Fibroblast of peridontal ligament (primary cell): ENCODE measurements at regions not wholly inside any gene's neighbourhood (a gene's known extent, or its start where the extent isn't known, plus 50 kb on each side); places are given as distances from the start of the nearest gene placed in this dataset.

Experiments used
- DNase-seq: peaks from one replicate; pipeline ENCODE4 v3.0.0-alpha.2; 2010; ENCODE audit errors: extremely low read depth

DNA sequence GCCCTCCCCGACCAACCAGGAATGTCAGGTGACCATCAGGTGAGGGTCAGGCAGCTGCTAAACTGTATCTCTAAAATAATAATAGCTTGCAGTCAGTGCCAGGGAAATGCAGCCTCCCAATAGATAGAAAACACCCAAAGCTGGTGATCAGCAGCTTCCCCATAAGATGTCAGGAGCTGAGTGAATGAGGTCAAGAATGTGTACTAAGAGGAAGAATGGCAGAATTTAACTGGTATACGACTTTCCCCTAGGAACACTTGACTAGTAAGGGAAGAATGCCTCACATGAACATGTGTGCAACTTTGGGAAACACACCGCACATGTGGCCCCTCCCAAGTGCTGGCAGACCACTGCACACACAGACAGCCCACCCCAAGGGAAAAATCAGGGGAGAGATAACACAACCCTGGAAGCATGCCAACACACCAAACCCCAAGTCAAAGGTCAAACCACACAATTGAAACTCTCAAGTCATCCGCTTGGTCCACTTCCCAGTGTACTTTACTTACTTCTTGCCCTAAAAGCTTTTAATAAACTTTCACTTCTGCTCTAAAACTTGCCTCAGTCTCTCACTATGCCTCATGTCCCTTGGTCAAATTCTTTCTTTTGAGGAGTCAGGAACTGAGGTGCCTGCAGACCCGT is 806.5 kb downstream of the OTOL1 start:
- peak; percentile 38 for DNase-seq

DNA sequence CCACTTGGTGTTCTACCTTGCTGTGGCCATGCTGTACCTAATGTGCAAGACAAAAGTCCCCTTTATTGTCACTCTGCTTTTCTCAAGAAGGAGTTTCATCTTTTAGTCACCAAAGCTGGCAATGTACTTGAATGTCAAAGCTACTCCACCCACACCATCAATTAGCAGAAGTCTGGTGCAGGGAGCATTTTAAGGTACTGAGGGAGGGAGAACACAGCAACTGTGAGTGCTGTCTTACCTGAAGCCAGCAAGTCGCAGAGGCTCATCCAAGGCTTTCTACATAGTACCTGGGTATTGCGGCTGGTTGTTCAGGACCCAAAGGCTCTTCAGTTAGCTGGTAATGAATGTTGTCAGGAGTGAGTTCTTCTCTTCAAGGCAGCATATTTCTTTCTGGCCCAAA is 820.4 kb downstream of the OTOL1 start:
- DNase-seq: no peak

DNA sequence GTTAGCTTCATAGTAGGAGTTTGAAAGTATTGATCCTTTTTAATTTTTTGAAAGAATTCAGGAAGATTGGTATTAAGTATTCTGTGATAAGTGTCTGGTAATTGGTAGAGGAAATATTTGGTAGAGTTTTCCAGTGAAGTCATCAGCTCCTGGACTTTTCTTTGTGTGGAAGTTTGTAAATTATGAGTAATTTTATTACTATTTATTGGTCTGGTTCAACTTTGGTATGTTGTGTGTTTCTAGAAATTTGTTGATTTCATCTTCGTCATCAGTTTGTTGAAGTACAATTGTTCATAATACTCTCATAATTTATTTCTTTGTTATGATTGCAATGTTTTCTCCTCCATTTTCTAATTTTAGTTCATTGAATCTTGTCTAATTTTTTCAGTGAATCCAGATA is 832.0 kb downstream of the OTOL1 start:
- DNase-seq: no peak

DNA sequence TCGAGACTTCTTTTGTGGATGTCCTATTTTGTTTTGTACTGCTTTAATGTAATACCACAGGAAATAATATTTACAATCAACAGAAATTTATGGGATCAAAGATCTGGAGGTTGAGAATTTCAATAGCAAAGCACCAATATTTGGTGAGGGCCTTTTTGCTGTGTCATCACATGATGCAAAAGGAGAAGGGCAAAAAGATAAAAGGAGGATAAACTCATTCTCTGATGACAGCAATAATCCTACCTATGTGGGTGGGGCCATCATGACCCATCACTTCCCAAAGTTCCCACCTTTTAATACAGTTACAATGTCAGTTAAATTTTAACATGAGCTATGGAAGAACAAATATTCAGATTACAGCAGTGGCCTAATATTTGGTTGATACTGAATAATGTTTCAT is 832.9 kb downstream of the OTOL1 start:
- DNase-seq: no peak

- peak; percentile 7 for DNase-seq
Measured at GRCh38 chr3:162332344-162332743, 835.7 kb downstream of the OTOL1 start.

DNA sequence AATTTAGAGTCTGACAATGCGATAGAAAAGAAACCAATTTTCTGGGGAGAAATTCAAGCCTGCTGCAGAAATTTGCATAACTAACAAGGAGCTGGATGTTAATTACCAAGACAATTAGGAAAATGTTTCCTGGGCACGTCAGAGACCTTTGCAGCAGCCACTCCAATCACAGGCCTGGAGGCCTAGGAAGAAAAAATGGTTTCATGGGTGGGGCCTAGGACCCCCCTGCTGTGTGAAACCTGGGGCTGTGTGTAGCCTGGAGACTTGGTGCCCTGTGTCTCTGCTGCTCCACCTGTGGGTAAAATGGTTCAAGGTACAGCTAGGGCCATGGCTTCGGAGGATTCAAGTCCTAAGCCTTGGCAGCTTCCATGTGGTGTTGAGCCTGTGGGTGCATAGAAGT is 837.9 kb downstream of the OTOL1 start:
- no peak for DNase-seq

DNA sequence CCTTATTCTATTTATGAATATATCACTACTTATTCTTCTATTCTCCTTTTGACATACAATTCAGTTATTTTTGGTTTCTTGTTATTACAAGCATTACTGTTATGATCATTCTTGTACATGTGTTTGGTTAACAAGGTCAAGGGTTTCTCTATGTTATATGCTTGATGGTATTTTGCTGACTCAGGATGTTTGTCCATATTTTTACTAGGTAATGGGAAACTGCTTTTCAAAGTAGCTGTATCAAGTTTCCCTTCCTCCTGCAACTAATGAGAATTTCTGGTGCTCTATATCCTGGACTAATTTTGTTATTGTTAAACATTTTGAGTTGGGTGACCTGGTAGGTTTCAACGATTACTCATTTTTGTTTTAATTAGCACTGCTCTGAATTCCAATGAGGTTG is 841.0 kb downstream of the OTOL1 start:
- peak; percentile 14 for DNase-seq

- no peak for DNase-seq
Measured at GRCh38 chr3:162338514-162338913, 841.9 kb downstream of the OTOL1 start.

DNA sequence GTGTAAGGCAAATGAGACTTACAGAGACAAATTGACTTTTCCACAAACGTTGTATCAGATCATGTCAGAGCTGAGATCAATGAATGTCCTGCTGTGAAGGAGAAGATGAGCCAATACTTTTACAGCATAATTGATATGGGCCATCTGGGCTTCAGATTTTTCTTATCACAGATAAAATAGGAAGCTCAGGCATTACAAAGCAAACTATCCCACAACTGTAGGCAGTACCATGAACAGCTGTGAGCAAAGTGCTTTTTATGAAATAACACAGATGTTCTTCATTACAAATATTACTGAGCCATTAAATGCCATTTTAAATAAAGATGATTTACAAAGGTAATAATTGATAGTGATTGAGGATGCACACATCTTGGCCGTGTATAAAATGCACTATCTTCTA is 852.3 kb downstream of the OTOL1 start:
- DNase-seq: no peak

DNA sequence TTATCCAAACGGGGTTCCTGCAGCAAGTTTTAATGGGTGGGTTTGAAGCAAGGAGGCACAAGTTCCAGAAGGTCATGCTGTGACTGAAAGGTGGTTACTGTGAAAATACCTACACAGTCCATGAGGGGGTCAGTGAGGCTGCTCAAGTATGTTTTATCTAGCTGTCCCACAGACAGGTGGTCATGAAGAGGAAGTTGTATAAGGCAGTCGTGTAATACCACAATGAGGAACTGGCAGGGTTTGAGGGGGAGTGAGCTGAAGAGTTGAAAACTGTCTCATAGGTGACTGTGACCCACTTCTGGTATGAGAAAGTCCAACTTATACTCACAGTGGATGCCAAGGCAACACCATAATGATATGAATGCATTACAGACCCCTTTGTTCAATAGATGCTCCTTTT is 856.8 kb downstream of the OTOL1 start:
- no peak for DNase-seq

- DNase-seq: no peak
Measured at GRCh38 chr3:162354356-162354755, 857.7 kb downstream of the OTOL1 start.

GRCh38 chr3:162365066-162365719 is 868.6 kb downstream of the OTOL1 start:
- DNase-seq: no peak

DNA sequence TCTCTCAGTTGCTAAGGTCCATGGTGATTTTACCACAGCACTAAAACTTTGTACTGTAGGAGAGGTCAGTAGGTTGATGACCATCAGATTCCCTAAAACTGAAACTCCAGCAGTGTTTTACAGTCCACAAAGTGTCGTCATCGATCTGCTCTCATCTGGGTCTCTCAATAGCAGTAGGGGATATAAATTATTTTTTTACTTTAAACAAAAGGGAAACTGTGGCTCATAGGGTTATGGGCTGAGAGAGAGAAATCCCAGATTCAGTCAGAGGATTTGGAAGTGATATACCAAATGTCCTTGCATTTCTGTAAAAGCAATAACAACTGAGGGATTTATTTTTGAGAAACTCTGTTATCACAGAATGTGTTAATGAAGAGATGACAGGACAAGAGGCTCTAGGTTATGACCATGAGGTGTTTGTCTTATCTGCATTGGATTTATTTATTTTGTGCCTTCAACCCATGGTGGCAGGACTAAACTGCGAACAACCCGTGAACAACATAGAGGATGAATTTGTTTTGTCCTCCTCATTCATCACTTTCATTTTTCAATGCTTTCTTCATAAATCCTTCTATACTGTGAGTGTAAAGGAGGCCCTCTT is 869.7 kb downstream of the OTOL1 start:
- no peak for DNase-seq

DNA sequence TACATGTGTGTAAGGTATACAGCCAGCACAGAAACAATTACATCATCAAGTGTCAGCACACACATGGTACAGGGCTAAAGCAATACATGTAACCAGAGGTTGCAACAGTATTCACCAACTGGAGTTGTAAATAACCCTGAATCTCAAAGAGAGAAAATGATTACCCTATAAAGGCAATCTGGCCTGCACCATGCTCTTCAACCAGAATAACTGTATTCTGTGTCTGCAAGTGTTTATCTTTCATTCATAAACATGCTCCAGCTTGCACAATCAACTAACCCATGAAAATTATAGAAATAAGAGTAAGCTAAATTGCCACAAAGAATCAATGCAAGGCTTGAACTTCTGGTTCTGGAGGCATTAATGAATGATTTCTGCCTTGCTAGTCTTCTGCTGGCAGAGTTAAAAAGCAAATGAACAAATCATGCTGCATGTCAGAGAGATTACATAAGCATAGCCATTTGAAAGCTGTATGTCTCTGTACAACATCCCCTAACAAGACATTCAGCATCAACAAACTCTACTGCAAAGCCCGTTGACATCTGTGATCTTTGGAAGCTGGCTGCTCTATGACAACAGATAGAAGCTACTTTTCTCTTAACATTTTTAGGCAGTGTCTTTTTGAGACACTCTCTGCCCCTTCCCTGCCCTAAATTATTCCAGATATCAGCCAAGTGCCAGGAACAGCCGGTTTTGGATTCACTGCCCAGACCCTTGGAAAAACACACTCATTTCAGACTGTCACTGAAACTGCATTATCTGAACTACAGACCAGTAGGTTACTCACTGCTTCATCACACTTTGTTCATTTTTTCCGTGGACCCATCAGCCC is 871.0 kb downstream of the OTOL1 start:
- DNase-seq: peak; percentile 67

DNA sequence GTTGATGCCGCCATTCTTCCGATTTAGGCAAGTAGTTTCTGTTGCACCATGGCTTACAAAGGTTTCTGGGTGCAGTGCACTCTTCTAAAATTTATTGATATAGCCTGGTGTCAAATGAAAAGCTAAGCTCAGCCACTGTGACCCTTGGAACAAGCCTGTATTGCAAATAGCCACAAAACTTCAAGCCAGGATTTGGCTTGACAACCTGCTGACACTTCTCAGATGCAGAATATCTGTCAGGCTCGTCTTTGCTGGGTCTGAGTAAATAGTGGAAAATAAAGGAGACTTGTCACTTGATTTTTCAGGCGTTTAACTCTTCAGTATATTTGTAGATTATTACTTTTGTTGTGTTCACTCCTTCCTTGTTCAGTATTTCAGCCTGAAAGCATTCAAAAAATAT is 871.8 kb downstream of the OTOL1 start:
- DNase-seq: no peak

DNA sequence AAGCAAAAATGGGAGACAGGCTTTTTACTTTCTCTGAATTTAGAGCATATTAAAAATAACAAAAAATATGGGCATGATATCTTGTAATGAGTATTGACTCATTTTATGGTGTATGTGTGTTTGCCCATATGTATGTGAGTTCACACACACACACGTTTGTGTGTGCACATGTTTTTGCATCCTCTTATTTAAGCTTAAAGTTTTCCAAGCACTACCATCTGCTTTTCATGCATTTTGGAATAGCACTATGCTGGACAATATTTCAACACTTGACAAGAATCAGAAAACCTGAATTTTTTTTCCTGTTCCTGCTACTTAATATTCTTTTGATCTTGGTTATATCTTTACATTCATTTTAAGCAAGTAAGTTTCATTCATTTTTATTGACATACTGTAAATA is 872.7 kb downstream of the OTOL1 start:
- DNase-seq: no peak

DNA sequence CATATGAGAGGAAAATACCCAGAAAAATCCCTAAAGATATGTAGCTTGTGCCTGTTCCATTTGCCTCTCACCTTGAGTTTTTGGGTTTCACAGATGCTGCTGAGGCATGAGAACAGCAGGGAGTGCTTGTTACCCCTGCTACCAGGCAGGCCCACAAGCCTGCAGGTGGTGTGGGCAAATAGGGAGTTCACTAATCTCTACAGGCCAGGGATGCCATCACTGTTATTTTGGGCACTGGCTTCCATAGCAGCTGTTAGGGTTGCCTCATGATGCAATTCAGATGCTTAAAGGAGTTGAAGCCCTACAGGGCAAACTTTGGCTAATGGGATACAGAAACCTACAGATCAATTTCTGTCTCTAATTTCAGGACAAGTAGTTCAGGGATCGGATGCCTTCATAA is 873.5 kb downstream of the OTOL1 start:
- peak; percentile 18 for DNase-seq

DNA sequence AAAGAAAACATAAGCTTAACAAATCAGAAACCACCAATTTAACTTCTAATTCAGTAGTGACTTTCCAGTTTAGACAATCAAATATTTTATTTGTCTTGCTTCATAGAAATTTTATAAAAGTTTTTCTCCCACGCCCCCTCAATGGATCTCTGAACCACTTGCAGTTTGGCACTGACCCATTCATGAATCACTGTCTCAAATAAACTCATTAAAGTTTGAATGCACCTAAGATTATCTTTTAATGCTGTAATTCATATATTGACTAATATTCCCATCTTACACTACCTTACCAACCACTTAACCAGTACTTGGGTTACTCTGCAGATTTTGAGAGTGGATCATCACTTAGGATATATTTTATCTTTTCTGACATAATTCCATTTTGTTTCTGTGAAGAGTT is 880.2 kb downstream of the OTOL1 start:
- DNase-seq: no peak

- no peak for DNase-seq
Measured at GRCh38 chr3:162377608-162378007, 881.0 kb downstream of the OTOL1 start.

DNA sequence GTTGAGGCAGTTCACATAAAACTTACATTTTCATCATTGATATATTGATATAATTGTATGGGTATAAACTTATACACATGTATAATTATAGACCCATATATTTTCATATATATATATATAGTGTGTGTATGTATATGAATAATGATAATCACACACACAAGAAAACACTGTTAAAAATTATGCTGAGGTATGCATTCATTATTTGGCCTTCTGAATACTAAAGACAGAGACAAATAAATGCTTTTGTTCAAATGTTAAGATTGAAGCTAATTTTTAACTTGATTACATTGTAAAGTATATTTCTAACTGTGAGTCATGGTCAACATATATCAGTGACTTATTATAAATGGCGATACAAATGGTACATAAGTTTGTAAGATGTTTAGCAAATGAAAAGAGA is 888.8 kb downstream of the OTOL1 start:
- DNase-seq: no peak

- peak; percentile 41 for DNase-seq
Measured at GRCh38 chr3:162390891-162391290, 894.3 kb downstream of the OTOL1 start.

- peak; percentile 24 for DNase-seq
Measured at GRCh38 chr3:162391301-162391700, 894.7 kb downstream of the OTOL1 start.

- no peak for DNase-seq
Measured at GRCh38 chr3:162395496-162395895, 898.9 kb downstream of the OTOL1 start.
